ENCODE measurements at regions not wholly inside any gene's neighbourhood (a gene's known extent, or its start where the extent isn't known, plus 50 kb on each side); places are given as distances from the start of the nearest gene placed in this dataset.

DNA sequence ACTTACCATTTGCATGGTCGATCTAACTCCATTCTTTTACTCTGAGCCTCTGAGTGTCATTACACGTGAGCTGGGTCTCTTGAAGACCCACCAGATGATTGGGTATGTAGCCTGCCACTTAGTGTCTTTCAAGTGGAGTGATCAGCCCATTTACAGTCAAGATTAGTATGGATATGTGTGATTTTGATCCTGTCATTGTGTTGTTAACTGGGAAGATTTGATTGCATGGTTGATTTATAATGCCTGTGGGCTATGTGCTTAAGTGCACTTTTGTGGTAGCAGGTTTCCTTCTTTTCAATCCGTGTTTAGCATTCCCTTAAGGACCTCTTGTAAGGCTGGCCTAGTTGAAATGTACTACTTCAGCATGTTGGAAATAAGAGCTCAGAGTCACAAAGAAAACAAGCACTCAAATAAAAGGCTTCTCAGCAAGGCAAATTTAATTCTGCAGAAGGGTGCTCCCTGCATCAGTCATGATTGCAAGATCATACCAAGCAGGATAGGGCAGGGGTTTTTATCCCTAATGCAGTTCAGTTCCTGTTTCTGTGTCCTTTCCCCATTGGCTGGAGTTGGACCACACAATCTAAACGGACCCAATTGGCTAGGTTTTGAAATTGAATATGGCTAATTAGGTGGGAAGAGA lies 230.7 kb upstream of the SYT4 start:
- CTCF ChIA-PET = no interaction called here
- H3K4me3 Mint-ChIP-seq = no peak overlapping the region
- H3K4me1 ChIP-seq (ENCODE audit: control insufficient read depth in 2 of 2, insufficient read depth in 2 of 2, low read length in 2 of 2) = no peaks in the 10 kb centered on the region
- ATAC-seq (ENCODE audit: low read depth) (no peak), DNase-seq (no peak)
- no peak overlapping the region for H3K9ac ChIP-seq (ENCODE audit: low read length)
- peaks cover 14% of the 10 kb centered on the region for H3K9me3 Mint-ChIP-seq (ENCODE audit: insufficient read depth)
- H3K27me3 ChIP-seq (replicated peaks in 1 of 4; ENCODE audit: control extremely low read depth in 1 of 4, control insufficient read depth in 3 of 4, insufficient read depth in 4 of 4, low read length in 3 of 4) = no peaks in the 10 kb centered on the region
- no peaks in the 10 kb centered on the region for H3K4me1 Mint-ChIP-seq
- no peak overlapping the region for H2AFZ ChIP-seq (ENCODE audit: insufficient read depth, low read depth, low read length, poor library complexity, severe bottlenecking)
- H3K9me3 ChIP-seq (ENCODE audit: control extremely low read depth in 1 of 3, control insufficient read depth in 2 of 3, insufficient read depth in 1 of 3, low read length in 2 of 3) = peaks cover 2 to 9% (median 4%) of the 10 kb centered on the region in 3 donors
- H3K27me3 Mint-ChIP-seq = no peaks in the 10 kb centered on the region
- intact Hi-C loops (cut with micrococcal nuclease) = no loop called here
- H3K36me3 ChIP-seq (replicated peaks in 1 of 2; ENCODE audit: control extremely low read depth in 1 of 2, control insufficient read depth in 1 of 2, extremely low read depth in 1 of 2, insufficient read depth in 2 of 2, low read length in 1 of 2) = no peaks in the 10 kb centered on the region
- H3K4me2 ChIP-seq (replicated peaks; ENCODE audit: low read depth, low read length, poor library complexity, severe bottlenecking) = no peak overlapping the region
- no peaks in the 10 kb centered on the region for H4K20me1 ChIP-seq (ENCODE audit: control insufficient read depth, insufficient read depth, low read length, poor library complexity, severe bottlenecking)
- no peak overlapping the region for H3K27ac ChIP-seq (ENCODE audit: low read length in 2 of 2)
- H3K79me2 ChIP-seq (ENCODE audit: control insufficient read depth, insufficient read depth, low read length) = no peaks in the 10 kb centered on the region
- WGBS (ENCODE audit: insufficient coverage) = 88% methylated on average over 2 of the region's 4 CpGs
- H3K27ac Mint-ChIP-seq = no peak overlapping the region
- TF ChIP-seq, protein P1, sequence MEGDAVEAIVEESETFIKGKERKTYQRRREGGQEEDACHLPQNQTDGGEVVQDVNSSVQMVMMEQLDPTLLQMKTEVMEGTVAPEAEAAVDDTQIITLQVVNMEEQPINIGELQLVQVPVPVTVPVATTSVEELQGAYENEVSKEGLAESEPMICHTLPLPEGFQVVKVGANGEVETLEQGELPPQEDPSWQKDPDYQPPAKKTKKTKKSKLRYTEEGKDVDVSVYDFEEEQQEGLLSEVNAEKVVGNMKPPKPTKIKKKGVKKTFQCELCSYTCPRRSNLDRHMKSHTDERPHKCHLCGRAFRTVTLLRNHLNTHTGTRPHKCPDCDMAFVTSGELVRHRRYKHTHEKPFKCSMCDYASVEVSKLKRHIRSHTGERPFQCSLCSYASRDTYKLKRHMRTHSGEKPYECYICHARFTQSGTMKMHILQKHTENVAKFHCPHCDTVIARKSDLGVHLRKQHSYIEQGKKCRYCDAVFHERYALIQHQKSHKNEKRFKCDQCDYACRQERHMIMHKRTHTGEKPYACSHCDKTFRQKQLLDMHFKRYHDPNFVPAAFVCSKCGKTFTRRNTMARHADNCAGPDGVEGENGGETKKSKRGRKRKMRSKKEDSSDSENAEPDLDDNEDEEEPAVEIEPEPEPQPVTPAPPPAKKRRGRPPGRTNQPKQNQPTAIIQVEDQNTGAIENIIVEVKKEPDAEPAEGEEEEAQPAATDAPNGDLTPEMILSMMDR (IDR thresholded peaks at IDR 0.05) = no peak
- TF ChIP-seq EZH2 (IDR thresholded peaks at IDR 0.05; ENCODE audit: borderline replicate concordance, insufficient read depth, low read depth, low read length, poor library complexity, severe bottlenecking) = no peak
- no peak overlapping the region for H3K4me3 ChIP-seq (ENCODE audit: control extremely low read depth in 1 of 5, extremely low read depth in 1 of 5, insufficient read depth in 1 of 5, low read depth in 2 of 5, low read length in 4 of 5)
- POLR2A ChIA-PET = no interaction called here

DNA sequence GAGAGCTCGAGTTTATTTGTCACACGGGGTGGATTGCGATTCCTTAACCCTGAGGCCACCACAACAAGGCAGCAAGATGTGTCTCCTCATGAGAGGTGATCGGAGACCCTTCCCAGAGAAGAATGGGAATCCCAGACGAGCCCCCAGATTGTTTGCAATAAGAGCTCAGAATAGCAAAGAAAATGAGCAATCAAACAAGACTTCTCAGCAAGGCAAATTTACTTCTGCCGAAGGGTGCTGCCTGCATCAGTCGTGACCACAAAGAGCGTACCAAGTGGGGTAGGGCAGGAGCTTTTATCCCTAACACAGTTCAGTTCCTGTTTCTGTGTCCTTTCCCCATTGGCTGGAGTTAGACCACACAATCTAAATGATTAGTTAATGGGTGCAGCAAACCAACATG lies 237.5 kb upstream of the SYT4 start:
- DNase-seq (no peak), ATAC-seq (ENCODE audit: low read depth) (no peak)
- H3K4me1 ChIP-seq (ENCODE audit: control insufficient read depth in 2 of 2, insufficient read depth in 2 of 2, low read length in 2 of 2) = no peaks in the 10 kb centered on the region
- H3K4me3 ChIP-seq (ENCODE audit: control extremely low read depth in 1 of 5, extremely low read depth in 1 of 5, insufficient read depth in 1 of 5, low read depth in 2 of 5, low read length in 4 of 5) = no peak overlapping the region
- Mint-ChIP-seq H3K27me3 (no peaks in the 10 kb centered on the region), H3K4me1 (no peaks in the 10 kb centered on the region), H3K4me3 (no peak overlapping the region), H3K27ac (no peak overlapping the region), H3K9me3 (ENCODE audit: insufficient read depth) (peaks cover 13% of the 10 kb centered on the region)
- no peak overlapping the region for H3K4me2 ChIP-seq (replicated peaks; ENCODE audit: low read depth, low read length, poor library complexity, severe bottlenecking)
- no peak overlapping the region for H3K27ac ChIP-seq (ENCODE audit: low read length in 2 of 2)
- H2AFZ ChIP-seq (ENCODE audit: insufficient read depth, low read depth, low read length, poor library complexity, severe bottlenecking) = no peak overlapping the region
- ChIA-PET POLR2A (no interaction called here), CTCF (no interaction called here)
- no peaks in the 10 kb centered on the region for H3K79me2 ChIP-seq (ENCODE audit: control insufficient read depth, insufficient read depth, low read length)
- H4K20me1 ChIP-seq (ENCODE audit: control insufficient read depth, insufficient read depth, low read length, poor library complexity, severe bottlenecking) = no peaks in the 10 kb centered on the region
- TF ChIP-seq, protein P1 (IDR thresholded peaks at IDR 0.05) = no peak
- no peak for TF ChIP-seq EZH2 (IDR thresholded peaks at IDR 0.05; ENCODE audit: borderline replicate concordance, insufficient read depth, low read depth, low read length, poor library complexity, severe bottlenecking)
- no peak overlapping the region for H3K9ac ChIP-seq (ENCODE audit: low read length)
- H3K27me3 ChIP-seq (replicated peaks in 1 of 4; ENCODE audit: control extremely low read depth in 1 of 4, control insufficient read depth in 3 of 4, insufficient read depth in 4 of 4, low read length in 3 of 4) = no peaks in the 10 kb centered on the region
- WGBS (ENCODE audit: insufficient coverage) = 95% methylated on average over 8 of the region's 8 CpGs
- peaks cover 0 to 6% (median 0%) of the 10 kb centered on the region in 3 donors for H3K9me3 ChIP-seq (ENCODE audit: control extremely low read depth in 1 of 3, control insufficient read depth in 2 of 3, insufficient read depth in 1 of 3, low read length in 2 of 3)
- H3K36me3 ChIP-seq (replicated peaks in 1 of 2; ENCODE audit: control extremely low read depth in 1 of 2, control insufficient read depth in 1 of 2, extremely low read depth in 1 of 2, insufficient read depth in 2 of 2, low read length in 1 of 2) = no peaks in the 10 kb centered on the region
- intact Hi-C loops (cut with micrococcal nuclease) = no loop called here

Data from B cell (primary cell).